Testis (tissue), 2 donors: ENCODE measurements at regions not wholly inside any gene's neighbourhood (a gene's known extent, or its start where the extent isn't known, plus 50 kb on each side); places are given as distances from the start of the nearest gene placed in this dataset.

Source experiments
- DNase-seq: peaks from one replicate; pipeline ENCODE4 v3.0.0-alpha.2; 2019
- H3K27ac ChIP-seq, 2 donors: fragments of 200-600 bp; sonication (generic); one replicate each; pipeline ENCODE4 v1.5.1; 2019
- H3K27me3 ChIP-seq: fragments of 200-600 bp; sonication (generic); one replicate; pipeline ENCODE4 v1.5.1; 2019
- H3K36me3 ChIP-seq: fragments of 200-600 bp; sonication (generic); one replicate; pipeline ENCODE4 v1.5.1; 2017; ENCODE audit warnings: low read depth; ENCODE audit errors: missing control alignments
- H3K4me1 ChIP-seq: fragments of 200-600 bp; sonication (generic); one replicate; pipeline ENCODE4 v1.5.1; 2019
- H3K4me3 ChIP-seq, 2 donors: fragments of 200-600 bp; sonication (generic); one replicate each; pipeline ENCODE4 v1.5.1; 2017 to 2019
- H3K9me3 ChIP-seq: fragments of 200-600 bp; sonication (generic); one replicate; pipeline ENCODE4 v1.5.1; 2017
- CTCF ChIP-seq, 3 experiments: fragments of 450-650 bp in 2 of 3; fragments of 200-600 bp in 1 of 3; sonication (generic) in 1 of 3; IDR thresholded peaks; one replicate each; pipeline ENCODE4 v1.5.1; 2016 to 2019; ENCODE audit warnings: antibody characterized with exemption in 3 of 3, mild to moderate bottlenecking in 2 of 3, moderate library complexity in 1 of 3
- POLR2A ChIP-seq: fragments of 450-650 bp; IDR thresholded peaks from one replicate; pipeline ENCODE4 v1.6.1; 2017; ENCODE audit warnings: antibody characterized with exemption, mild to moderate bottlenecking, moderate library complexity
- WGBS, 2 donors: methylation state at CpG; one replicate each; pipeline ENCODE4 v1.1.5; 2018; 5-methylcytosine and 5-hydroxymethylcytosine counted together
- intact Hi-C: fragments of 100-400 bp; cut with DNase I; formaldehyde crosslinking; loops from one replicate; pipeline ENCODE4 v1.15.1; 2023; ENCODE audit warnings: low total_unique reads

DNA sequence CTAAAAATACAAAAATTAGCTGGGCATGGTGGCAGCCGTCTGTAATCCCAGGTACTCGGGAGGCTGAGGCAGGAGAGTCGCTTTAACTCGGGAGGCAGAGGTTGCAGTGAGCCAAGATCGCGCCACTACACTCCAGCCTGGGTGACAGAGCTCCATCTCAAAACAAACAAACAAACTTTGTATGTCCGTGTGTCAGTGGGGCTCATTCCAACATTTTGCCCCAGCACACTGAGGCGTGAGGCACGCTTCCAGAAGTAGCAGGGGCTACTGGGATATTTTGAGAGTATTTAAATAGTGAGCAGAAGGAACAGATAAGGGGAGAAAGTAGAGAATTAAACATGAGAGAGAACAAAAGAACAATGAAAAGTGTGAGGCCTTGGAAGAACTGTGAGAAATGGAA lies 83.3 kb upstream of the TANK start:
- H3K27ac ChIP-seq, result no peak overlapping the region

DNA sequence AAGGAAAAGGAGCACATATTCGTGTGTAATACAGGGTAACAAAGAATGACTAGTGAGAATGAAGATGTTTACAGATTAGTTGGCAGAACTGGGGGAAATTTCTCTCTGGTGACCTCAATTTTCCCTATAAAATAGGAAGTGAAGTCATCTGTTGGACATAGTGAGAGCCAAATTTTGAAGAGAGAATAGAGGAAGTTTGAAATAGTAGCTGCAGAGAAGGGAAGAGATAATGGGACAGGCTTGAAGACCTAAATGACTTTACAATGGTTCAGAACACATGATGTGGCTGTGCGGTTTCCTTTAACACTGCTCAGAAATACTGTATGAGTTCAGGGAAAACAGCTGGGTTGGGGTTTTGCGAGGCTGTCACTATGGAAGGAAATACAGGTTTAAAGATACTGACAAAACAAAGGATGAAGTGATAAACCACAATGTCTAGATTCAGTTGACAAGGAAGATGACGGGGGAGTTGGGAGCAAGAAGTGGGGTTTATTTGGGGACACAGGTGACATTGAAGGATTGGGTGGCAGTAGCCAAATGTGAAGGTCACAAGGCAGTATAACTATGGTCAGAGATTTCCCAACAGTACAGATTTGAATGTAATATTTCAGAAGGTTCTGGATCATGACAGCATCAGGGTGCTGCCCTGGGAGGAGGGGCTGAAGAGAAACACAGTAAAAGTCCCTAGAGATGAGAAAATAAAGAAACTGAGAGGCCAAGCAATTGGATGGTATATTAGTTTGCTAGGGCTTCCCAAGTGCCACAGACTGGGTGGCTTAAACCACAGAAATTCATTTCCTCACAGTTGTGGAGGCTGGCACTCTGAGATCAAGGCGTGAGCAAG lies 82.6 kb upstream of the TANK start:
- no peaks in the 10 kb centered on the region for H3K36me3 ChIP-seq
- intact Hi-C loops, result no loop called here
- no peaks in the 10 kb centered on the region for H3K4me1 ChIP-seq
- WGBS, 2 donors, result 66 to 75% methylated on average over 5 of the region's 5 CpGs
- no peak overlapping the region for H3K27ac ChIP-seq
- H3K4me3 ChIP-seq, result no peak overlapping the region
- H3K9me3 ChIP-seq, result no peaks in the 10 kb centered on the region
- DNase-seq, result peak; percentile 26
- no peak for TF ChIP-seq CTCF (IDR thresholded peaks at IDR 0.05)
- TF ChIP-seq POLR2A, result no peak
- H3K27me3 ChIP-seq, result no peaks in the 10 kb centered on the region

More for the DNA sequence above, 83.3 kb upstream of the TANK start:
- no peak for DNase-seq
- 87% methylated on average over 9 of the region's 9 CpGs for WGBS, 2 donors
- no peak for TF ChIP-seq POLR2A
- no peaks in the 10 kb centered on the region for H3K4me1 ChIP-seq
- no peaks in the 10 kb centered on the region for H3K27me3 ChIP-seq
- H3K9me3 ChIP-seq, result no peaks in the 10 kb centered on the region
- no peak overlapping the region for H3K4me3 ChIP-seq
- H3K36me3 ChIP-seq, result no peaks in the 10 kb centered on the region
- intact Hi-C loops, result no loop called here

GRCh38 chr2:161078211-161078539 lies 82.1 kb upstream of the TANK start:
- H3K36me3 ChIP-seq, result no peaks in the 10 kb centered on the region
- no peaks in the 10 kb centered on the region for H3K27me3 ChIP-seq
- TF ChIP-seq CTCF (IDR thresholded peaks at IDR 0.05) (no peak), POLR2A (no peak)
- no peak for DNase-seq
- WGBS, 2 donors, result 82 to 83% methylated on average over 2 of the region's 2 CpGs
- no peak overlapping the region for H3K4me3 ChIP-seq
- intact Hi-C loops, result no loop called here
- H3K27ac ChIP-seq, result no peak overlapping the region
- no peaks in the 10 kb centered on the region for H3K9me3 ChIP-seq
- no peaks in the 10 kb centered on the region for H3K4me1 ChIP-seq

GRCh38 chr2:161085149-161085548 lies 75.1 kb upstream of the TANK start:
- Histone ChIP-seq H3K9me3 (no peaks in the 10 kb centered on the region), H3K36me3 (no peaks in the 10 kb centered on the region), H3K27ac (no peak overlapping the region), H3K4me3 (no peak overlapping the region), H3K27me3 (no peaks in the 10 kb centered on the region), H3K4me1 (no peaks in the 10 kb centered on the region)
- intact Hi-C loops, result no loop called here
- WGBS, 2 donors, result 41 to 66% methylated on average over 2 of the region's 2 CpGs
- DNase-seq, result no peak
- TF ChIP-seq POLR2A (no peak), CTCF (IDR thresholded peaks at IDR 0.05) (no peak)

DNA sequence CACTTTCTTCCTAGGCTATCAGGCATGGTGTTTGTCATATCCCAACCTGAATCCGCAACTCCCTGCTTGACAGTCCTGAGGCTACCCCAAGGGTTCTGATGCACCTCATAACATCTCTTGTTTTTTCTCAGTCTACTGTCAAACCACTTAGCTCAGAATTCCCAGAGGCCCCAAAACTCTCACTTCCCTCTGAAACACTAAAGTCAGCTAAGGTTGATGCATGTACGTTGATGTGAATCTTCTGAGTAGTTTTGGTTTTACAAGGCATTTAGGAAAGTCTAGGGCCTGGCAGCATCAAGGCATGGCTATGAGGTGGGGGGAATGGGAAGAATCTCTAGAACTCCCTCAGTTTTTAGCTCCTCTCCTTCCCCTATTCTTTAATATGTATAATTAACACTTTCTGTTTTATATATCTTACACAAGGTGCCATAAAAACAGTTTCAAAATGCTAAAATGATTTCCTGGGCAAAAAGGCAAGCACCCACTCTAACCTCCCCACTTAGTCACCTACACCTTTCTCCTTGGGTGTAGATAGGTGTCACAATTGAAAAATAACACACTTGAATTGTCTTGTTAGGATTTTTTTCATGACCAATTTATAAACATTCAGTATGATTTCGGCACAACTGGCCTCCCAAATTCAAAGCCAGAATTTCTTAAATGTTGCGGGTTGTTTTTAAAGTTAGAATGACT lies 71.4 kb upstream of the TANK start:
- DNase-seq, result no peak
- Histone ChIP-seq H3K36me3 (no peaks in the 10 kb centered on the region), H3K9me3 (no peaks in the 10 kb centered on the region), H3K27ac (no peak overlapping the region), H3K4me1 (no peaks in the 10 kb centered on the region), H3K27me3 (no peaks in the 10 kb centered on the region), H3K4me3 (no peak overlapping the region)
- intact Hi-C loops, result no loop called here
- no peak for TF ChIP-seq POLR2A
- 88 to 94% methylated on average over 4 of the region's 4 CpGs for WGBS, 2 donors
